ENCODE measurements at regions not wholly inside any gene's neighbourhood (a gene's known extent, or its start where the extent isn't known, plus 50 kb on each side); places are given as distances from the start of the nearest gene placed in this dataset.

DNA sequence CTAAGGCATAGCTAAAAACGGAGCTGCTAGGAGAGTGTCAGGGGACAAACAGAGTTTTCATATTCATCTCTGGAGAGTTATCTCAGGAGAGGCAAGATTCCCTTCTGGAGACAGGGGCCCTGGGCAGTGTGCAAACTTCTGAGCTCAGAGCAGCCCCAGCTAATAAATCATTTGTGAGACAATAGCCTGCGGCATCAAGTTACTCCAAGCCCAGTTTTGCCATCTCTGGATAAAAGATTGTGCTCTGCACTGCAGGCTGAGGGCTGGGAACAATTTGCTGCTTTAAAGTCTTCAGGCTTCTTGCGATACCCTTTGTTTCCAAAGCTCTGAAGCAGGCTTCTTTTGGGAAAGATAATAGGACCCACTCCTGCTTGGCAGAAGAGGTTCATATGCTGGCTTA is 164.3 kb upstream of the BRINP1 start:
- POLR2A ChIA-PET: no interaction called here
- Histone ChIP-seq H3K4me3 (ENCODE audit: low read depth, low read length, poor library complexity, severe bottlenecking) (no peak overlapping the region), H3K79me2 (ENCODE audit: insufficient read depth, low read depth, low read length) (no peaks in the 10 kb centered on the region), H3K36me3 (ENCODE audit: insufficient read depth, low read length) (no peaks in the 10 kb centered on the region), H3K4me2 (ENCODE audit: low read length) (no peak overlapping the region), H3K27ac (ENCODE audit: low read depth, low read length, poor library complexity, severe bottlenecking) (no peak overlapping the region), H3K9me2 (ENCODE audit: insufficient read depth, low read length) (no peaks in the 10 kb centered on the region), H2AFZ (ENCODE audit: low read length) (no peak overlapping the region), H4K20me1 (ENCODE audit: insufficient read depth, low read length) (no peaks in the 10 kb centered on the region), H3K9me3 (ENCODE audit: low read length) (no peaks in the 10 kb centered on the region), H3K4me1 (ENCODE audit: insufficient read depth, low read length, poor library complexity, severe bottlenecking) (no peaks in the 10 kb centered on the region)
- BruUV-seq (replicated peaks): no TSS peak
- CTCF ChIA-PET (ENCODE audit: unreplicated experiment): no interaction called here
- no peak for DNase-seq (ENCODE audit: low spot score)
- intact Hi-C loops (cut with micrococcal nuclease; ENCODE audit: unreplicated experiment): no loop called here
- TF ChIP-seq CTCF (conservative IDR thresholded peaks at IDR 0.05; ENCODE audit: low read length) (no peak), EZH2phosphoT487 (IDR thresholded peaks at IDR 0.05; ENCODE audit: borderline replicate concordance, low read depth, low read length) (no peak)

DNA sequence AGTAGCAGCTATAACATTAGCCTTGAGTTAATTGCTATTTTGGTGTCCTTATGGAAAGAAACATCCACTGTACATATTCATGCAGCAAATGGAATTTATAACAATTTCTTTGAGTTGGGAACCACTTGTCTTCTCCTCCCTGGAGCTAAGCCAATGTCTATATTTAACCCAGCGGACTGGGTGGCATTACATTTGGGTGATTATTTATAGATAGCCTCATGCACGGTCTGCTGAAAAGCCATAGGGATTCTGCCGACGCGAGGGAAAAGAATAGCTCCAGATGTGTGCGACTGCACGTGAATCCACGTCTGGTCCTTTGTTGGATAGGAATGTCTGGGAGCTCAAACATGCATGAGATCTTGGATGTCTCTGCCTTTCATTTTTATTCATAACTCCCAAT is 157.5 kb upstream of the BRINP1 start:
- no peak overlapping the region for H3K27ac ChIP-seq (ENCODE audit: low read depth, low read length, poor library complexity, severe bottlenecking)
- H3K4me1 ChIP-seq (ENCODE audit: insufficient read depth, low read length, poor library complexity, severe bottlenecking): no peaks in the 10 kb centered on the region
- H3K4me3 ChIP-seq (ENCODE audit: low read depth, low read length, poor library complexity, severe bottlenecking): no peak overlapping the region
- TF ChIP-seq CTCF (conservative IDR thresholded peaks at IDR 0.05; ENCODE audit: low read length) (no peak), EZH2phosphoT487 (IDR thresholded peaks at IDR 0.05; ENCODE audit: borderline replicate concordance, low read depth, low read length) (no peak)
- BruUV-seq (replicated peaks): no TSS peak
- no peaks in the 10 kb centered on the region for H3K79me2 ChIP-seq (ENCODE audit: insufficient read depth, low read depth, low read length)
- H4K20me1 ChIP-seq (ENCODE audit: insufficient read depth, low read length): no peaks in the 10 kb centered on the region
- no peak overlapping the region for H2AFZ ChIP-seq (ENCODE audit: low read length)
- no peaks in the 10 kb centered on the region for H3K9me2 ChIP-seq (ENCODE audit: insufficient read depth, low read length)
- intact Hi-C loops (cut with micrococcal nuclease; ENCODE audit: unreplicated experiment): no loop called here
- no peaks in the 10 kb centered on the region for H3K36me3 ChIP-seq (ENCODE audit: insufficient read depth, low read length)
- H3K9me3 ChIP-seq (ENCODE audit: low read length): no peaks in the 10 kb centered on the region
- CTCF ChIA-PET (ENCODE audit: unreplicated experiment): no interaction called here
- H3K4me2 ChIP-seq (ENCODE audit: low read length): no peak overlapping the region
- DNase-seq (ENCODE audit: low spot score): no peak
- POLR2A ChIA-PET: no interaction called here

GRCh38 chr9:119523508-119523907 is 154.3 kb upstream of the BRINP1 start:
- H3K9me2 ChIP-seq (ENCODE audit: insufficient read depth, low read length): no peaks in the 10 kb centered on the region
- H3K4me1 ChIP-seq (ENCODE audit: insufficient read depth, low read length, poor library complexity, severe bottlenecking): no peaks in the 10 kb centered on the region
- no peak overlapping the region for H3K4me3 ChIP-seq (ENCODE audit: low read depth, low read length, poor library complexity, severe bottlenecking)
- ChIA-PET POLR2A (no interaction called here), CTCF (ENCODE audit: unreplicated experiment) (no interaction called here)
- TF ChIP-seq EZH2phosphoT487 (IDR thresholded peaks at IDR 0.05; ENCODE audit: borderline replicate concordance, low read depth, low read length): no peak
- no peak for TF ChIP-seq CTCF (conservative IDR thresholded peaks at IDR 0.05; ENCODE audit: low read length)
- no peak overlapping the region for H3K27ac ChIP-seq (ENCODE audit: low read depth, low read length, poor library complexity, severe bottlenecking)
- H2AFZ ChIP-seq (ENCODE audit: low read length): no peak overlapping the region
- intact Hi-C loops (cut with micrococcal nuclease; ENCODE audit: unreplicated experiment): no loop called here
- H3K9me3 ChIP-seq (ENCODE audit: low read length): no peaks in the 10 kb centered on the region
- no peaks in the 10 kb centered on the region for H4K20me1 ChIP-seq (ENCODE audit: insufficient read depth, low read length)
- H3K36me3 ChIP-seq (ENCODE audit: insufficient read depth, low read length): no peaks in the 10 kb centered on the region
- BruUV-seq (replicated peaks): no TSS peak
- H3K79me2 ChIP-seq (ENCODE audit: insufficient read depth, low read depth, low read length): no peaks in the 10 kb centered on the region
- no peak overlapping the region for H3K4me2 ChIP-seq (ENCODE audit: low read length)
- no peak for DNase-seq (ENCODE audit: low spot score)

All from OCI-LY7 (cell line).